NCI-H1930 (cell line): ENCODE measurements at regions not wholly inside any gene's neighbourhood (a gene's known extent, or its start where the extent isn't known, plus 50 kb on each side); places are given as distances from the start of the nearest gene placed in this dataset.
"Not testable (repeated sequence)": the region's sequence is repeated elsewhere in the genome, so short reads cannot be mapped to it uniquely, and the experiment has no call there.

Experiments
- DNase-seq, 2 experiments: peaks; one replicate each; lab custom pipeline; 2025; lab: John Stamatoyannopoulos, UW

GRCh38 chrX:65610481-65610880 lies 57.0 kb upstream of the MSN start:
- DNase-seq, result no peak

DNA sequence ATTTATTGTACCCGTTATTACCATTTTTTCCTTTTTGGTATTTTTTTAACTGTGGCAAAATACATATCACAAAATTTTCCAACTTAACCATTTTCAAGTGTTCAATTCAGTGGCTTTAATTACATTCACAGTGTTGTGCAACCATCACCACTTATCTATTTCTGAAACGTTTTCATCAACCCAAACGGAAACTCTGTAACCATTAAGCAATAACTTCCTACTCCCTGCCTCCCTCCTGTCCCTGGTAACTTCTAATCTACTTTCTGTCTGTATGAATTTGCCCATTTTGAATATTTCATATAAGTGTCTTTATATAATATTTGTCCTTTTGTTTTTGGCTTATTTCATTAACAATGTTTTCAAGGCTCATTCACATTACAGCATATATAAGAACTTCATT lies 57.4 kb upstream of the MSN start:
- DNase-seq, result no peak

DNA sequence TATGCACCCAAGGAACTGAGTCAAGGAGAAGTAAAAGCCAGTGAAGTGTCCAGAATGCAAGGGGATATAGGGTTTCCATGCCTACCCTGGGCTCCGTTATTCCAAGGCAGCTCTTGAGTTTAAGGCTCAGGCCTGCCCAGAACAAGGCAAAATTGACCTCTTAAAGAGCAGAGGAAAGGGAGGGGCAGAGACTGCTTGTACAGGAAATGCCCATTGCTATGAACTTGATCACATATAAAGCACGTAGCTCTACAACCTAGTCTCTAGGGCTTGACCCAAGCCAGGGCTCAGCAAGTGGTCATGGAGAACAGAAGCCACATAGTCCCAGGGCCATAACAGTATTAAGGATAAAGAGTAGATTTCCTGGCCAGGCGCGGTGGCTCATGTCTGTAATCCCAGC lies 58.2 kb upstream of the MSN start:
- no peak for DNase-seq

DNA sequence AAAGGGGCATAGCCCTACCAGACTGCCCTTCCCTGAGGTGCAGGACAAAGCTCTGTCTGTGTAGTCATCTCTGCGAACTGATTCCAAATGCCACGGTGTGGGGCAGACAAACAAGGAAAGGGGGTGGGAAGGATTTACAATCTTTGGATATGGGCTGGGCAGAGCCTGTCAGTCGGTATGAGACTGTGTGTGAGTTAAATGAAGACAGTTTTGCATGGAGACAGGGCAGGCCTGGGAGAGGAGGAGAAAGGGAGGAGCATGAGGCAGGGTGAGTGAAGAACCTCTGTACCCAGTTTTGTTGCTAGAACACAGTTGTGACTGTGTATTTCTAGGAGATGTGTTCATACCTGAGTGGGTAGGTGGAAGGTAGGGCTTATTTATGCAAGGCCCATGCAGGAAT lies 59.4 kb upstream of the MSN start:
- DNase-seq, result no peak

- no peak for DNase-seq
These were observed 60.2 kb upstream of the MSN start for GRCh38 chrX:65607070-65607742.

DNA sequence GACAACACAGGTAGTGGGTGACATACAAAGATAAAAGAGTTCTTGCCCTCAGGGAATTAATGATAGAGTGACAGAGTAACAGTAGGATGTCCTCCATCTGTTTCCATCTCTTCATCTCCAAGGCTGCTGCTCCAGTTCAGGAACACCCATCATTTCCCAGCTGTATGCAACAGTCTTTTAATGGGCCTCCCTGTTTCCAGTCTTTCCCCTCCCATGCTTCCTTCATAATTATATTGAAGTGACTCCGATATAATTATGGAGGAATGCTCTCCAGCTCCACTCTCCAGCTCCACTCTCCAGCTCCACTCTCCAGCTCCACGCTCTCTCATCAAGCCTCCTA lies 65.3 kb upstream of the MSN start:
- no peak for DNase-seq

DNA sequence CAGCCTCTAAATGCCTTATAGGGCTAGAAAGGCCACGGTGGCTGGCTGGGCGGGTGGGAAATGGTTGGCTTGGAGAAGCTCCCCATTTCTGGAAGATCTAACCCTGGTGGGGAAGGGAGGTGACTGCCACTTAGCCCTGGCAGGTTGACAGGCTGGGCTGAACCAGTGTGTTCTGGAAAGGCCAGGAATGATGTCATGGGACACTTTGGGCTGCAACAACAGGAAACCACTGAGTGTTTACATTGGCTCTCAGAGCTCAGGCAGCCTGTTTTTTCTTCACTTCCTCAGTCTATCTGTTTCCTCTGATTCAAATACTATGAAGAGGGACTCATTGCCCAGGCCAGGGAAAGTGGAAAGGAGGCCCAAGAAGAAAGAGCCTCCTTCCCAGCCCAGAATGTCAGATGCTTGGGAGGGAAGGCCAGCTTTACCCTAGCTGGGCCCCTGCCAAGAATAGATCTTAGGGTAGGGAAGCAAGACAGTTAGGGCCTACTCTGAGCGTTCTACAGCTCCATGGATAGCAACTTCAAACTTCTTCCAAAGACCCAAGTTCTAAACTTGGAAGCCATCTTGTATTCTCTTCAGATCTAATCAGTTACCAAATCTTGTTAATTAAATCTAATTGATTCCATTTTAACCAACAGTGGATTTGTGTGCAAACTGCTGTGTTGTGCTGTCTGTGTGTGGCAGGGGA lies 65.8 kb upstream of the MSN start:
- DNase-seq, result no peak

DNA sequence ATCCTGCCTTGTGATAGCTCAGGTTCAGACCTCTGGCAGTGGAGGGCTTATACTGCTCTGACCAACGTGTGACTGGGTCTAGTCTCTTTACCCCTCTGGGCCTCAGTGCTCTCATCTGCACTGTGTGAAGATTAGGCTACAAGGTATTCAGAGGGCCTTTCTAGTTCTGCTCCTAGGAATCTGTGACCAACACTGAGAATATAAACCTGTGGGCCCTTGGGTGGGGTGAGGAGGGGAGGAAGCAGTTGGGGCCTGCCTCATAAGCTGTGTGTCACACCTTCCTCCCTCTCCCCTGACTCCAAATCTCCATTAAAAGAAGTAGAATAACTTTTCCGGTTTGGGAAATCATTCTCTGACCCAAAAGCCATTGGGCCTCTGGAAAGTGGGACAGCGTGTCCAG lies 66.3 kb upstream of the MSN start:
- DNase-seq, result no peak

DNA sequence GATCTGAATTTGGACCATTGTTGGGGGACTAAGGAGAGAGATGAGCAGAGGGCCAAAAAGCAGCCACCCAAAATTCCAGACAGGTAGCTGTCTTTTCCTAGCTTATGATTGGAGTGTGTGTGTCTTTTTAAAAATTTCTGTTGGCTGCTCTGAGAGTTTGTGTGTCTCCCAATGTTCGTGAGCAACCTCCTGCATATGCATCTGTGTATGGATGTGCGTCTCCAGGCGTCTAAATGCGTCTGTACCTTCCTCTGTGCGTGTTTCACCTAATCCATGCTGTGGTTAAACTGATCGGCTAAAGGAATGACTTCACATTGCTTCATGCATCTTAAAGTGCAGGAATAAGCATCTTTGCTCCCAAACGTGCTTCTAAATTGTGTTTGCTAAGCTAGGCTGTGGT lies 65.5 kb upstream of the LAS1L start:
- no peak for DNase-seq

DNA sequence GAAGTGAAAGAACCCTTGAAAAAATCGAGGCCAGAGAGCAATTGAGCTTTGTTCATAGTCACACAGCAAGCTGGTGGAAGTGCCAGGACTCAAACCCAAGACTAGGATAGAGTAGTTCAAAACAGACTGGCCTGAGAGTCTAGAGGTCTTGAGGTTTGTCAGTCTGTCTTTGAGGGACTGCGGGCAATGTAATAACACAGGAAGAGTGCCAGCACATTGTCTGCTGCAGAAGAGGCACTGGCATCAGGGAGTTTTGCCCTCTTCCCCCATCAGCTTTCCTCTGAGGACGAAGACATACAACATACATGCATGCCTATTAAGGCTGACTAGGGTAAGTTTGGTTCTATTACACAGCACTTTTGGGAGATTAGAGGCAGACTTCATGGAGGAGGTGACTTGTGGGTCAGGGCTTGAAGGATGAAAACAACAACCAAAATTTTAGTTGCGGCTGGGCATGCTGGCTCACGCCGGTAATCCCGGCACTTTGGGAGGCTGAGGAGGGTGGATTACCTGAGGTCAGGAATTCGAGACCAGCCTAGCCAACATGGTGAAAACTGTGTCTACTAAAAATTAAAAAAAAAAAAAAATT lies 64.1 kb upstream of the LAS1L start:
- no peak for DNase-seq

DNA sequence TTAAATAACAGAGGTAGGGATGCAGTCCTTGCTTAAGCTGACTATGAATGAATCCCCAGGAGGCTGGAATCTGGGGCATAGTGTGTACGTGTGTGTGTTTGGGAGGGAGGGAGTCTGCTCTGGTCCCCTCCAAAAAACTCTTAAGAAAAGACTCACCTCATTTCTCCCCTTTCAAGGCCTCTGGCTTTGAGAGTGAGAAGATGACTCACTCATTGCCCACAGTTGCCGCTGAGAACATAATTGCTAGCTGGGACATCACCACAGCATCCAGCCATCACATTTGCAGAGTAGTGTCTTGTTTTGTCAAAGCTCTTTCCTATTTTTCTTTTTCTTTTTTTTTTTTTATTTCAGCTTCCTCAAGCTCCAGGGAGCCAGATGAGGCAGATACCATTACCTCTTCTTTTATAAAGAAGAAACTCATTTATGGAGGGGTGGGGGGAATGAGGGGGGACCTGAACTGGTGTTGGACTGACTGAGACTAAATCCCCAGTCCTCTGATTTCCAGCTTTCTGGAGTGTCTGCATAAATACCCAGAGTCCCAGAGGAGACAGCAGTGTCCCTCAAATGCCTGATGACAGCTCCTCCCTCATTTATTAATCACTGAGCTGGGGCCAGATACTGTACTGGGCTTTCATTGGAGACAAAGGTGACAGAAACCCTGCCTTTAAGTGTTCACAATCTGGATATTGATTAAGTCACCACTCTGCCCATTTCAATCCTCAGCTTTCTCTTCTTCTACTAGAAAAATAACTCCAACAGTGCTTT lies 61.9 kb upstream of the LAS1L start:
- no peak for DNase-seq

GRCh38 chrX:65595460-65595876 lies 60.9 kb upstream of the LAS1L start:
- peak in 1 of 2 experiments; percentile 15 for DNase-seq

DNA sequence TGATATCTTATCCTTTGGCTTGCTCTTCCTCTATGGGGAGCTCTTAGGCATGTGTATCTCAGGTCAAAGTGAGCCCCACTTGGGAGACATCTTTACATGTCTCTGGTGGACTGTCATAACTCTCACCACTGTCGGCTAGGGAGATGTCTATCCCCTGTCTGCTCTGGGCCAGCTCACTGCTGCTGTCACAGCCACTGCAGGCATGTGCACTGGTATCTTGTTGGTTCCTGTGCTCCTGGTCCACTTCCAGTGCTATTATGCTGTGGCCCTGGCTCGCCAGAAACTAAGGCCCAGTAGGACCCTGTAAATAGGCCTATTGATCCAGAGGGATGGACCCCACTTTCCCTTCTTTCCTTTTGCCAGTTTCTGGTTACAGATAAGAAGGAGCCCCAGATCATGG lies 56.6 kb upstream of the LAS1L start:
- DNase-seq, result no peak

DNA sequence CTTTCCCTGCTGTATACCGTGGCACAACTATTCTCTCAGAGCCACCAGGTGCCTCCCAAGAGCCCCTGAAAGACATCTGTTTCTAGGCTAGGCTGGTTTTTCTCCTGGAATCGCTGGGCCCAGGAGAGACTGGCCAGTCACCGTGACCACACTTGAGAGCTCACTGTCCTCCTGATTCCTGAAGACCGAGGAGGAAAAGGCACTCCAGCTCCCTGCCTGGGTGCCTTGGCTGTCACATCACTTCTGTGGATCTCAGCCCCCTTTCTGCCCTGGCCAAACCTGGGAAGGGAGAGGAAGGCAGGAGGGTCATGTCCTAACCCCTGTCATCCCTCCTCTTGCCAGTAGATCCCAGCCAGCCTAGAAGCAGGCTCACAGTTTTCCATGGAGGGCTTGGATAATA lies 54.7 kb upstream of the LAS1L start:
- DNase-seq, result no peak

DNA sequence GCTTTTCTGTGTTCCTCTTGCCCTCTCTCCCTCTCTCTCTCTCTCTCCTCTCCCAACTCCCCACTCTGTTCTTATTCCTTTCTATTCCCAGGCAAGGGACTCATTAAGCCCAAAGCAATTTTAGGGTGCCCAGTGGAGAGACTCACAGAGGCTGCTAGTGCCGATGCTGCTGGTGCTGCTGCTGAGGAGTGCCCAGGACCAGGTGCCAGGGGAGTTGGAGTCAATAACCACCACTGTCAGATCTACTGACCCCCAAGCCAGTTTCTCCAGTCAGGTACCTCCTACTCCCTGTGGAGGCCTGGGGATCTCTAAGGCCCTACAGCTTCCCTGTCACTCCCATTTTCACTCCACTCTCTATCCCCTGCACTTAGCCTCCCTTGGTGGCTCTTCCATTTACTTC lies 54.2 kb upstream of the LAS1L start:
- no peak for DNase-seq

- no peak for DNase-seq
These were observed 53.3 kb upstream of the LAS1L start for GRCh38 chrX:65587616-65588526.

GRCh38 chrX:65586491-65586890 lies 51.9 kb upstream of the LAS1L start:
- DNase-seq, result no peak

DNA sequence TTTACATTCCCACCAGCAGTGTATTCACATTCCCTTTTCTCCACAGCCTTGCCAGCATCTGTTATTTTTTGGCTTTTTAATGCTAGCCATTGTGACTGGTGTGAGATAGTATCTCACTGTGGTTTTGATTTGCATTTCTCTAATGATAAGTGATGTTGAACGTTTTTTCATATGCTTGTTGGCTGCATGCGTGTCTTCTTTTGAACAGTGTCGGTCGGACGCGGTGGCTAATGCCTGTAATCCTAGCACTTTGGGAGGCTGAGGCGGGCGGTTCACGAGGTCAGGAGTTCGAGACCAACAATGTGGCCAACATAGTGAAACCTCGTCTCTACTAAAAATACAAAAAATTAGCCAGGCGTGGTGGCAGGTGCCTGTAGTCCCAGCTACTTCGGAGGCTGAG lies 50.6 kb upstream of the LAS1L start:
- DNase-seq, result not testable (repeated sequence)
